OCI-LY3 (cell line): ENCODE measurements at regions not wholly inside any gene's neighbourhood (a gene's known extent, or its start where the extent isn't known, plus 50 kb on each side); places are given as distances from the start of the nearest gene placed in this dataset.

Source experiments
- H2AFZ ChIP-seq: fragments of 200-600, 300-600 bp; shearing (Covaris generic); 2 replicates; pipeline ENCODE4 v1.6.0; 2014; ENCODE audit warnings: antibody characterized with exemption, low read depth, low read length
- H3K27ac ChIP-seq: fragments of 200-600, 300-600 bp; sonication (generic); 2 replicates; pipeline ENCODE4 v1.5.1; 2014; ENCODE audit warnings: mild to moderate bottlenecking, low read length, moderate library complexity, mixed read lengths
- H3K27me3 ChIP-seq: fragments of 200-600, 300-600 bp; sonication (generic); 2 replicates; pipeline ENCODE4 v1.6.1; 2014; ENCODE audit warnings: low read depth, low read length, mixed read lengths
- H3K36me3 ChIP-seq: fragments of 200-600, 300-600 bp; sonication (generic); replicated peaks from 2 replicates; pipeline ENCODE3; 2014; ENCODE audit warnings: low read depth, low read length, mixed read lengths
- H3K4me1 ChIP-seq: fragments of 300-600, 200-600 bp; sonication (generic); 2 replicates; pipeline ENCODE4 v1.6.1; 2014; ENCODE audit warnings: low read length, mixed read lengths
- H3K4me2 ChIP-seq: fragments of 200-600, 300-600 bp; sonication (generic); 2 replicates; pipeline ENCODE4 v1.6.1; 2014; ENCODE audit warnings: low read length, mixed read lengths
- H3K4me3 ChIP-seq: fragments of 300-600, 200-600 bp; sonication (generic); 2 replicates; pipeline ENCODE4 v1.5.1; 2014; ENCODE audit warnings: antibody characterized with exemption, mild to moderate bottlenecking, low read length, moderate library complexity
- H3K79me2 ChIP-seq: fragments of 300-600, 200-600 bp; shearing (Covaris generic); 2 replicates; pipeline ENCODE4 v1.6.1; 2014; ENCODE audit warnings: mild to moderate bottlenecking, low read length, mixed read lengths
- H3K9ac ChIP-seq: fragments of 300-600, 200-600 bp; shearing (Covaris generic); 2 replicates; pipeline ENCODE4 v1.6.0; 2014; ENCODE audit warnings: mild to moderate bottlenecking, low read length, moderate library complexity
- H3K9me3 ChIP-seq: fragments of 200-600, 300-600 bp; shearing (Covaris generic); 2 replicates; pipeline ENCODE4 v1.6.1; 2014; ENCODE audit warnings: low read length, mixed read lengths; ENCODE audit not compliant: insufficient read depth
- H4K20me1 ChIP-seq: fragments of 200-600, 300-600 bp; sonication (generic); 2 replicates; pipeline ENCODE4 v1.6.1; 2016; ENCODE audit warnings: low read length, mixed read lengths; ENCODE audit not compliant: insufficient read depth
- EZH2phosphoT487 ChIP-seq: fragments of 200-600 bp; shearing (Covaris generic); IDR thresholded peaks from 2 replicates; pipeline ENCODE4 v1.6.1; 2018; ENCODE audit warnings: antibody characterized with exemption, mixed run types, low read depth
- TF ChIP-seq, protein P1 (sequence below): fragments of 200-600, 300-600 bp; sonication (generic); IDR thresholded peaks from 2 replicates; pipeline ENCODE4 v1.5.1; 2014; ENCODE audit warnings: antibody characterized with exemption, low read length, low read depth

DNA sequence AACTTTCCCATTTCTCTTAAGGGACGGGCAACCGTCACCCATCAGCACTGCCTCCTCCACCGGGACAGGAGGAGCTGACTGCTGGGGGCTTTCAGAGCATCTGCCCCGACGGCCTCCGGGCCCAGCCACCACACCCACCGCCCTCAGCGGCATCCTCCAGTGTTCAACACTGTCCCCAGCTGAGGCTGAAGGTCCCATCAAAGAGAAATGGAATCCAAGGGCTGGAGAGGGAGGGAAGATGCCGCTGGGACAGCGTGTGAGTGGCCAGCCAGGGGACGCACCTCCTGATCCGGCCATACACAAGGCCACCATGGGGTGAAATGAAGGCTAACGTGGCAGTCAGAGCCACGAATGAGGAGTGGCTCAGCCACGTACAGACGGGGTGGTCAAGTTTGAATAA, 153.6 kb upstream of the PPP2R2D start:
- H3K9me3 ChIP-seq = no peaks in the 10 kb centered on the region
- TF ChIP-seq EZH2phosphoT487 = no peak
- TF ChIP-seq, protein P1, sequence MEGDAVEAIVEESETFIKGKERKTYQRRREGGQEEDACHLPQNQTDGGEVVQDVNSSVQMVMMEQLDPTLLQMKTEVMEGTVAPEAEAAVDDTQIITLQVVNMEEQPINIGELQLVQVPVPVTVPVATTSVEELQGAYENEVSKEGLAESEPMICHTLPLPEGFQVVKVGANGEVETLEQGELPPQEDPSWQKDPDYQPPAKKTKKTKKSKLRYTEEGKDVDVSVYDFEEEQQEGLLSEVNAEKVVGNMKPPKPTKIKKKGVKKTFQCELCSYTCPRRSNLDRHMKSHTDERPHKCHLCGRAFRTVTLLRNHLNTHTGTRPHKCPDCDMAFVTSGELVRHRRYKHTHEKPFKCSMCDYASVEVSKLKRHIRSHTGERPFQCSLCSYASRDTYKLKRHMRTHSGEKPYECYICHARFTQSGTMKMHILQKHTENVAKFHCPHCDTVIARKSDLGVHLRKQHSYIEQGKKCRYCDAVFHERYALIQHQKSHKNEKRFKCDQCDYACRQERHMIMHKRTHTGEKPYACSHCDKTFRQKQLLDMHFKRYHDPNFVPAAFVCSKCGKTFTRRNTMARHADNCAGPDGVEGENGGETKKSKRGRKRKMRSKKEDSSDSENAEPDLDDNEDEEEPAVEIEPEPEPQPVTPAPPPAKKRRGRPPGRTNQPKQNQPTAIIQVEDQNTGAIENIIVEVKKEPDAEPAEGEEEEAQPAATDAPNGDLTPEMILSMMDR = no peak
- no peak overlapping the region for H3K27ac ChIP-seq
- H3K27me3 ChIP-seq = no peaks in the 10 kb centered on the region
- H3K4me3 ChIP-seq = no peak overlapping the region
- no peak overlapping the region for H2AFZ ChIP-seq
- H4K20me1 ChIP-seq = no peaks in the 10 kb centered on the region
- no peaks in the 10 kb centered on the region for H3K36me3 ChIP-seq
- H3K4me1 ChIP-seq = no peaks in the 10 kb centered on the region
- H3K9ac ChIP-seq = no peak overlapping the region
- H3K79me2 ChIP-seq = no peaks in the 10 kb centered on the region
- no peak overlapping the region for H3K4me2 ChIP-seq

DNA sequence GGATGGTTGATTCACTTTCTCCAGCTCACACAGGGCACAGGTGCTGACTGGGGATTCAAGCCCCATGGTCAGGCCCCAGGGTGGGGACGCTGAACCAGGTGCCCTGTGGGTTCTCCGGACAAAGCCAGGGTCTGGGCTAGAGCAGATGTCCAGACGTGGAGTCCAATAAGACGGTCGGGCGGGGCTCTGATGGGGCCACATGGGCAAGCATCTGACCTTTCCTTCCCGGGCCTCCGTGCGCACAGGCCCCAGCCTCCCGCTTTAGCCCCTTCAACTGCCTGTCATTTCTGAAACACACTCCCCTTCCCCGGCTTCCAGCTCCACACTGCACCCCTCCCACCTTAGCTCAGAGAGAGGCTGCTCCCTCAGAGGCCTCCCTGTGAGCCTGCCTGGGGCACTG, 153.0 kb upstream of the PPP2R2D start:
- Histone ChIP-seq H3K4me3 (no peak overlapping the region), H3K27ac (no peak overlapping the region), H3K79me2 (no peaks in the 10 kb centered on the region), H4K20me1 (no peaks in the 10 kb centered on the region), H2AFZ (no peak overlapping the region), H3K4me2 (no peak overlapping the region), H3K4me1 (no peaks in the 10 kb centered on the region), H3K36me3 (no peaks in the 10 kb centered on the region), H3K9ac (no peak overlapping the region), H3K27me3 (no peaks in the 10 kb centered on the region), H3K9me3 (no peaks in the 10 kb centered on the region)
- no peak for TF ChIP-seq EZH2phosphoT487
- TF ChIP-seq, protein P1 = no peak

DNA sequence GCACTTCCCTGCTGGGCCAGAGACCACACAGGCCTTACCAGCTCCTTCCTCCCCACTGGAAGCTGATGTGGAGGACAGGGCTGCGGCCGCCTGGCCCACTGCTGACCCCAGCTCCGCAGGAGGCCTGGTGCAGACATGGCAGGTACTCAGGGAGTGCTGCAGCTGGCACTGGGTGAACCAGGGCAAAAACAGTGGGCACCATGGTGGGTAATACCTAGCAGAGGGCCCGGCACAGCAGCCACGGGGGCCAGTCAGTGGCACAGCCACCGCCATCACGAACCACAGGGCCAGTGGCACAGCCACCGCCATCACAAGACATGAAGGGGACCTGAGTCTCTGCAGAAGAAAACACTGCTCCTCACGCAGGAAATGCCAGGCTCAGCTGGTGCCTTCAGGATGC, 152.6 kb upstream of the PPP2R2D start:
- Histone ChIP-seq H3K4me1 (no peaks in the 10 kb centered on the region), H4K20me1 (no peaks in the 10 kb centered on the region), H3K27ac (no peak overlapping the region), H3K79me2 (no peaks in the 10 kb centered on the region), H3K36me3 (no peaks in the 10 kb centered on the region), H2AFZ (no peak overlapping the region), H3K9ac (no peak overlapping the region), H3K4me2 (no peak overlapping the region), H3K9me3 (no peaks in the 10 kb centered on the region), H3K27me3 (no peaks in the 10 kb centered on the region), H3K4me3 (no peak overlapping the region)
- TF ChIP-seq, protein P1 = no peak
- TF ChIP-seq EZH2phosphoT487 = no peak

DNA sequence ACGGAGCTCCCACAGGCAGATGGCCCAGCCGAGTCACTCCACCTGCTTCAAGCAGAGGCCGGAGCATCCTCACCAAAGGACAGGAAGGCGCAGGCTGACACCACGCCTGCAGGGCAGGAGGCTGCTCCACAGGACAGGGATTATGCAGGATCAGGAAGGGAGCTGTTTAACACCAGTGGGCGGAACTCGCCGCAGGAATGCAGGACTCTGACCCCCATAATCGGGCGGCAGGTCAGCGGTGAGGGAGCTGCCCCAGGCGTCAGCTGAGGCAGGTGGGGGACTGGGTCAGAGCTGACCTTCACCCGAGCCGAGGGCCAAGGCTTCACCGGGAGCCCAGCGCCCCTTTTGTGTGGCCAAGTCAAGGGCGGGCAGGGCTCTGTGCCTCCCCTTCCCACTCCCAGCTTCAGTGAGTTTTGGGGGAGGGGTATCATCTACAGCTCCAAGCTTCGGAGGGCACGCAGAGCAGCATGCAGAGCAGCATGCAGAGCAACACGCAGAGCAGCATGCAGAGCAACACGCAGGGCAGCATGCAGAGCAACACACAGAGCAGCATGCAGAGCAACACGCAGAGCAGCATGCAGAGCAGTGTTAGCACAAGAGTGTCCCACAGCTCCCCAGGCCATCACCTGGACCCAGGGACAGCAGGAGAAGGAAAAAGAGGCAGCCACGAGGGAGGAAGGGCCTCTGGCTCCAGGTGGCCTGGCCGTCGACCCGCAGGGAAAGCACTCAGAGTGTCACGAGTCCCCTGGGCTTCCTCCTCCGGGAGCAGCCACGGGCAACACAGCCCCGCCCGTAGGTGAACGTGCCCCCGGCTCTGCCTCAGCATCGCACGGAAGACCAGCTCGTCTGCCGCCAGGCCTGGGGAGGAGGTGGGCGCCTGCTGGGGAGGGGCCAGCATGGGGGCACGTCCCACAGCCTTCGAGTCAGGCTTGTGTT, 151.7 kb upstream of the PPP2R2D start:
- Histone ChIP-seq H3K36me3 (no peaks in the 10 kb centered on the region), H3K9ac (no peak overlapping the region), H3K4me3 (no peak overlapping the region), H3K79me2 (no peaks in the 10 kb centered on the region), H3K9me3 (no peaks in the 10 kb centered on the region), H3K4me1 (no peaks in the 10 kb centered on the region), H2AFZ (no peak overlapping the region), H3K27ac (no peak overlapping the region), H3K4me2 (no peak overlapping the region), H3K27me3 (no peaks in the 10 kb centered on the region), H4K20me1 (no peaks in the 10 kb centered on the region)
- TF ChIP-seq EZH2phosphoT487 = no peak
- TF ChIP-seq, protein P1 = no peak
